Karpas-422 (cell line): ENCODE measurements at regions not wholly inside any gene's neighbourhood (a gene's known extent, or its start where the extent isn't known, plus 50 kb on each side); places are given as distances from the start of the nearest gene placed in this dataset.
A peak's percentile ranks its signal among the peaks of the same experiment; 100 is the strongest.

Experiments used
- DNase-seq: peaks from one replicate; pipeline ENCODE4 v3.0.0-alpha.2; 2015
- H2AFZ ChIP-seq: fragments of 200-600 bp; sonication (generic); 2 replicates; pipeline ENCODE4 v1.6.1; 2014; ENCODE audit warnings: antibody characterized with exemption, low read length, mixed read lengths
- H3K27ac ChIP-seq: fragments of 200-600 bp; sonication (generic); 2 replicates; pipeline ENCODE4 v1.5.1; 2014; ENCODE audit warnings: mild to moderate bottlenecking, low read length, moderate library complexity
- H3K27me3 ChIP-seq: fragments of 200-600 bp; sonication (generic); 2 replicates; pipeline ENCODE4 v1.6.1; 2014; ENCODE audit warnings: low read length, mixed read lengths
- H3K36me3 ChIP-seq: fragments of 200-600 bp; sonication (generic); 2 replicates; pipeline ENCODE4 v1.6.1; 2014; ENCODE audit warnings: low read length, mixed read lengths; ENCODE audit not compliant: insufficient read depth
- H3K4me1 ChIP-seq: fragments of 200-600 bp; sonication (generic); 2 replicates; pipeline ENCODE4 v1.6.1; 2014; ENCODE audit warnings: mild to moderate bottlenecking, low read length, mixed read lengths
- H3K4me2 ChIP-seq: fragments of 200-600 bp; sonication (generic); 2 replicates; pipeline ENCODE4 v1.6.1; 2014; ENCODE audit warnings: low read length, low read depth, mild to moderate bottlenecking; ENCODE audit not compliant: poor library complexity, severe bottlenecking
- H3K4me3 ChIP-seq: fragments of 200-600 bp; sonication (generic); 2 replicates; pipeline ENCODE4 v1.5.1; 2014; ENCODE audit warnings: mild to moderate bottlenecking, antibody characterized with exemption, low read length, mixed read lengths
- H3K79me2 ChIP-seq: fragments of 200-600 bp; sonication (generic); 2 replicates; pipeline ENCODE4 v1.6.1; 2014; ENCODE audit warnings: mild to moderate bottlenecking, low read length, mixed read lengths
- H3K9ac ChIP-seq: fragments of 200-600 bp; sonication (generic); 2 replicates; pipeline ENCODE4 v1.6.0; 2014; ENCODE audit warnings: low read length
- H3K9me2 ChIP-seq: fragments of 200-600 bp; sonication (generic), shearing (Covaris generic); replicated peaks from 2 replicates; pipeline ENCODE4 v1.6.0; 2014; ENCODE audit warnings: mild to moderate bottlenecking, low read length, moderate library complexity; ENCODE audit not compliant: insufficient read depth
- H3K9me3 ChIP-seq: fragments of 300-700, 200-600 bp; sonication (generic); 2 replicates; pipeline ENCODE4 v1.6.1; 2014; ENCODE audit warnings: low read length, mixed read lengths
- H4K20me1 ChIP-seq: fragments of 200-600 bp; sonication (generic); 2 replicates; pipeline ENCODE4 v1.6.1; 2014; ENCODE audit warnings: mild to moderate bottlenecking, antibody characterized with exemption, low read length, low read depth; ENCODE audit not compliant: insufficient read depth

- no peaks in the 10 kb centered on the region for H3K27me3 ChIP-seq
- no peaks in the 10 kb centered on the region for H3K9me2 ChIP-seq
- no peak for DNase-seq
- no peaks in the 10 kb centered on the region for H3K36me3 ChIP-seq
- no peaks in the 10 kb centered on the region for H3K79me2 ChIP-seq
- no peak overlapping the region for H3K4me2 ChIP-seq
- H3K4me3 ChIP-seq = no peak overlapping the region
- no peaks in the 10 kb centered on the region for H3K4me1 ChIP-seq
- H3K9ac ChIP-seq = no peak overlapping the region
- H4K20me1 ChIP-seq = no peaks in the 10 kb centered on the region
- no peak overlapping the region for H3K27ac ChIP-seq
- H2AFZ ChIP-seq = no peak overlapping the region
- H3K9me3 ChIP-seq = 0 out of 2 replicates have a peak, but pooled peaks cover 5% of the 10 kb centered on the region
These were observed 99.7 kb upstream of the OSMR start for GRCh38 chr5:38745836-38746732.

DNA sequence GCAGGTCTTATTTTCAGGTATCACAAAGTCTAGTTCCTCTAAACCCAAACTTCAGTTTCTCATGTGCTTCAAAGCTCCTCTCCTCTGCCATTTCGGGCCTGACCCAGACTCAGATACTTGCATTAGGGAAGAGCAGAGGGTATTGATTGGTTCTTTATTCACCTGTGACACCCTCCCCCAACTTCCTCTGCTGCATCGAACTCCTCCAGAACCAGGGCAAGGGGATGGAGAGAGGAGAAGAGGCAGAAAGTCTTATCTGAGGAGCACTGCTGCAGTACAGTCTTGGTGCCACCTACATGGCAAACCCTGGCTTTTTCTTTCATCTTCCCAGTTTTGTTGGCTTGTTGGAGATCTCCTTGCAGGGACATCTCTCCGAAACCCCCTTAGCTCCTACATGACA lies 96.0 kb upstream of the OSMR start:
- Histone ChIP-seq H3K36me3 (no peaks in the 10 kb centered on the region), H2AFZ (no peak overlapping the region), H3K27ac (no peak overlapping the region), H4K20me1 (no peaks in the 10 kb centered on the region), H3K4me2 (no peak overlapping the region), H3K9ac (no peak overlapping the region), H3K9me2 (no peaks in the 10 kb centered on the region), H3K27me3 (no peaks in the 10 kb centered on the region), H3K4me1 (no peaks in the 10 kb centered on the region), H3K79me2 (no peaks in the 10 kb centered on the region), H3K9me3 (no peaks in the 10 kb centered on the region), H3K4me3 (no peak overlapping the region)
- DNase-seq = no peak

- no peak overlapping the region for H3K9ac ChIP-seq
- no peak overlapping the region for H3K27ac ChIP-seq
- H3K79me2 ChIP-seq = no peaks in the 10 kb centered on the region
- no peaks in the 10 kb centered on the region for H3K36me3 ChIP-seq
- no peak overlapping the region for H3K4me2 ChIP-seq
- H3K27me3 ChIP-seq = no peaks in the 10 kb centered on the region
- H3K9me2 ChIP-seq = no peaks in the 10 kb centered on the region
- H4K20me1 ChIP-seq = no peaks in the 10 kb centered on the region
- H3K4me3 ChIP-seq = no peak overlapping the region
- H3K4me1 ChIP-seq = no peaks in the 10 kb centered on the region
- peak; percentile 47 for DNase-seq
- no peak overlapping the region for H2AFZ ChIP-seq
- H3K9me3 ChIP-seq = no peaks in the 10 kb centered on the region
These were observed 94.7 kb upstream of the OSMR start for GRCh38 chr5:38751103-38751502.

GRCh38 chr5:38752012-38752536 lies 93.7 kb upstream of the OSMR start:
- no peak overlapping the region for H2AFZ ChIP-seq
- H3K79me2 ChIP-seq = no peaks in the 10 kb centered on the region
- no peak overlapping the region for H3K4me3 ChIP-seq
- H3K4me1 ChIP-seq = no peaks in the 10 kb centered on the region
- H3K27me3 ChIP-seq = no peaks in the 10 kb centered on the region
- no peak overlapping the region for H3K9ac ChIP-seq
- no peaks in the 10 kb centered on the region for H4K20me1 ChIP-seq
- H3K9me3 ChIP-seq = no peaks in the 10 kb centered on the region
- no peak overlapping the region for H3K27ac ChIP-seq
- H3K4me2 ChIP-seq = no peak overlapping the region
- H3K9me2 ChIP-seq = no peaks in the 10 kb centered on the region
- DNase-seq = no peak
- no peaks in the 10 kb centered on the region for H3K36me3 ChIP-seq

DNA sequence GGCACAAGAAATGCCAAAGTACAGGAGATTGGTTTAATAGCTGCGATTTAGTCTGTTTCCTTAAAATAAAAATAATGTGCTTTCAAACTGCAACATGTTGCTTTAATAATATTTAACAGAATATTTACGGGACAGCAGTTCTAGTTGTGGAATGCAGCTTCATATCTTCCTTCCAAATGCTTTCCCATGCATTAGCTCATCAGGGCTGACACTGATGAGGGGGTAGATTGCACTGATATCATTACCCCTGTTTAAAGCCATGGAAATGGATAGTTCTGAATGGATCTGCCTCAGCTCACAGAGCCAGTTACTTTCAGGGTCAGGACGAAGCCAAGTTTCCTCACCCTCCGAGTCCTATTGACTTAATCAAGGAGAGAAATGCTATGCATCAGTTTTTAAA lies 93.2 kb upstream of the OSMR start:
- H3K9me3 ChIP-seq = no peaks in the 10 kb centered on the region
- no peaks in the 10 kb centered on the region for H3K4me1 ChIP-seq
- no peaks in the 10 kb centered on the region for H3K36me3 ChIP-seq
- H3K9ac ChIP-seq = no peak overlapping the region
- no peaks in the 10 kb centered on the region for H3K27me3 ChIP-seq
- H3K79me2 ChIP-seq = no peaks in the 10 kb centered on the region
- no peak for DNase-seq
- H3K4me3 ChIP-seq = no peak overlapping the region
- H4K20me1 ChIP-seq = no peaks in the 10 kb centered on the region
- H3K27ac ChIP-seq = no peak overlapping the region
- H3K4me2 ChIP-seq = no peak overlapping the region
- H2AFZ ChIP-seq = no peak overlapping the region
- H3K9me2 ChIP-seq = no peaks in the 10 kb centered on the region

- H3K9ac ChIP-seq = no peak overlapping the region
- H3K36me3 ChIP-seq = no peaks in the 10 kb centered on the region
- H3K9me3 ChIP-seq = no peaks in the 10 kb centered on the region
- H3K27me3 ChIP-seq = no peaks in the 10 kb centered on the region
- H3K4me3 ChIP-seq = no peak overlapping the region
- H3K4me2 ChIP-seq = no peak overlapping the region
- no peaks in the 10 kb centered on the region for H4K20me1 ChIP-seq
- no peak overlapping the region for H3K27ac ChIP-seq
- H3K4me1 ChIP-seq = no peaks in the 10 kb centered on the region
- H3K9me2 ChIP-seq = no peaks in the 10 kb centered on the region
- DNase-seq = no peak
- H2AFZ ChIP-seq = no peak overlapping the region
- no peaks in the 10 kb centered on the region for H3K79me2 ChIP-seq
These were observed 92.7 kb upstream of the OSMR start for GRCh38 chr5:38753141-38753540.

- no peaks in the 10 kb centered on the region for H3K79me2 ChIP-seq
- H3K4me1 ChIP-seq = no peaks in the 10 kb centered on the region
- H3K9ac ChIP-seq = no peak overlapping the region
- H2AFZ ChIP-seq = no peak overlapping the region
- no peaks in the 10 kb centered on the region for H3K36me3 ChIP-seq
- no peaks in the 10 kb centered on the region for H4K20me1 ChIP-seq
- H3K27me3 ChIP-seq = no peaks in the 10 kb centered on the region
- H3K4me3 ChIP-seq = no peak overlapping the region
- H3K4me2 ChIP-seq = no peak overlapping the region
- no peak for DNase-seq
- H3K27ac ChIP-seq = no peak overlapping the region
- no peaks in the 10 kb centered on the region for H3K9me3 ChIP-seq
- H3K9me2 ChIP-seq = no peaks in the 10 kb centered on the region
These were observed 92.0 kb upstream of the OSMR start for GRCh38 chr5:38753776-38754175.

GRCh38 chr5:38755181-38755580 lies 90.6 kb upstream of the OSMR start:
- no peaks in the 10 kb centered on the region for H3K36me3 ChIP-seq
- H3K4me1 ChIP-seq = no peaks in the 10 kb centered on the region
- H3K9me2 ChIP-seq = no peaks in the 10 kb centered on the region
- no peaks in the 10 kb centered on the region for H3K79me2 ChIP-seq
- H4K20me1 ChIP-seq = no peaks in the 10 kb centered on the region
- H3K4me2 ChIP-seq = no peak overlapping the region
- H3K9me3 ChIP-seq = no peaks in the 10 kb centered on the region
- H2AFZ ChIP-seq = no peak overlapping the region
- no peak for DNase-seq
- H3K9ac ChIP-seq = no peak overlapping the region
- H3K27me3 ChIP-seq = no peaks in the 10 kb centered on the region
- no peak overlapping the region for H3K27ac ChIP-seq
- H3K4me3 ChIP-seq = no peak overlapping the region
